HuH-7.5 (cell line): ENCODE measurements at regions not wholly inside any gene's neighbourhood (a gene's known extent, or its start where the extent isn't known, plus 50 kb on each side); places are given as distances from the start of the nearest gene placed in this dataset.

Source experiments
- DNase-seq: peaks from one replicate; pipeline ENCODE4 v3.0.0; 2011; ENCODE audit warnings: low spot score

GRCh38 chr4:35824231-35824630, 420.1 kb downstream of the ARAP2 start:
- no peak for DNase-seq

GRCh38 chr4:35835893-35836292, 408.4 kb downstream of the ARAP2 start:
- no peak for DNase-seq

- no peak for DNase-seq
These were observed 407.7 kb downstream of the ARAP2 start for GRCh38 chr4:35836596-35836995.

GRCh38 chr4:35867057-35867456, 377.3 kb downstream of the ARAP2 start:
- no peak for DNase-seq

GRCh38 chr4:35872273-35872672, 372.0 kb downstream of the ARAP2 start:
- DNase-seq, result no peak

GRCh38 chr4:35879479-35879878, 364.8 kb downstream of the ARAP2 start:
- no peak for DNase-seq

GRCh38 chr4:35883108-35883507, 361.2 kb downstream of the ARAP2 start:
- no peak for DNase-seq

- DNase-seq, result no peak
These were observed 359.4 kb downstream of the ARAP2 start for GRCh38 chr4:35884714-35885480.

- no peak for DNase-seq
These were observed 346.5 kb downstream of the ARAP2 start for GRCh38 chr4:35897808-35898207.

GRCh38 chr4:35900286-35901243, 343.7 kb downstream of the ARAP2 start:
- DNase-seq, result no peak

- no peak for DNase-seq
These were observed 332.1 kb downstream of the ARAP2 start for GRCh38 chr4:35912174-35912573.

GRCh38 chr4:35918491-35918977, 325.8 kb downstream of the ARAP2 start:
- no peak for DNase-seq

- DNase-seq, result no peak
These were observed 318.5 kb downstream of the ARAP2 start for GRCh38 chr4:35925806-35926205.

GRCh38 chr4:35926788-35927187, 317.5 kb downstream of the ARAP2 start:
- DNase-seq, result no peak

GRCh38 chr4:35933901-35934300, 310.4 kb downstream of the ARAP2 start:
- DNase-seq, result no peak

- no peak for DNase-seq
These were observed 309.9 kb downstream of the ARAP2 start for GRCh38 chr4:35934320-35934981.

GRCh38 chr4:35938936-35939335, 305.4 kb downstream of the ARAP2 start:
- no peak for DNase-seq

- no peak for DNase-seq
These were observed 304.6 kb downstream of the ARAP2 start for GRCh38 chr4:35939751-35940150.

GRCh38 chr4:35942092-35942491, 302.2 kb downstream of the ARAP2 start:
- DNase-seq, result no peak

- DNase-seq, result no peak
These were observed 300.7 kb downstream of the ARAP2 start for GRCh38 chr4:35943606-35944005.

- DNase-seq, result no peak
These were observed 296.1 kb downstream of the ARAP2 start for GRCh38 chr4:35948171-35948570.

- no peak for DNase-seq
These were observed 293.9 kb downstream of the ARAP2 start for GRCh38 chr4:35950442-35950841.
